ENCODE measurements at regions not wholly inside any gene's neighbourhood (a gene's known extent, or its start where the extent isn't known, plus 50 kb on each side); places are given as distances from the start of the nearest gene placed in this dataset.

DNA sequence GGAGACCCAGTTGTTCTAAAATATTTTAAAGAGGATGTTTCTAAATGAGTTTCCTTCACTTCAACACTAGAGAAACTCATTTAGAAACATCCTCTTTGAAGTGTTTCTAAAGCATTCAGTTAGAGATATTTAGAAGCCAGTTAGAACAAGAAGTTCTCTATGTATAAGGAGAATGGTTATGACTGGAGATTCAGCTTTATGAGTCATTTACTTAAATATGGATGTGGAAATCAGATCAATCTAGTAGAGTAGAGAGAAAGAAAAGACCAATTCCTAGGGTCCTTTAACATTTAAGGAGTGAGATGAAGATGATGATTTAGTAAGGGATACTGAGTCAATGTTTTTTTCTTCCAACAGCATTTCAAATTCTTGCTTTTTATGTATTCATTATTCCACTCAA is 234.1 kb downstream of the GRXCR1 start:
- ATAC-seq (no peak), DNase-seq (ENCODE audit: extremely low read depth in 1 of 4, low spot score in 3 of 4) (no peak), FAIRE-seq (no peak)
- no peak overlapping the region for H3K27ac ChIP-seq (ENCODE audit: extremely low read depth, low read depth, low read length)
- no TSS peak for BruUV-seq (replicated peaks)
- no peaks in the 10 kb centered on the region for H3K27me3 ChIP-seq (ENCODE audit: control insufficient read depth in 2 of 2, insufficient read depth in 2 of 2, low read length in 2 of 2)
- TF ChIP-seq ZSCAN32 (CRISPR knock-in tag; IDR thresholded peaks at IDR 0.05) (no peak), SMARCC2 (IDR thresholded peaks at IDR 0.05; ENCODE audit: low read depth) (no peak), BRD4 (IDR thresholded peaks at IDR 0.05) (no peak), ZNF165 (CRISPR knock-in tag; IDR thresholded peaks at IDR 0.05; ENCODE audit: borderline replicate concordance) (no peak)
- no peaks in the 10 kb centered on the region for H3K36me3 ChIP-seq (ENCODE audit: control insufficient read depth, insufficient read depth, low read length)
- no peak overlapping the region for H2AFZ ChIP-seq (ENCODE audit: low read depth, low read length)
- no peak overlapping the region for H3K9ac ChIP-seq (ENCODE audit: insufficient read depth in 1 of 2, low read depth in 2 of 2, low read length in 2 of 2)
- ChIA-PET POLR2A (no interaction called here), CTCF (ENCODE audit: low intra/inter-chr PET ratio) (no interaction called here)
- no peak overlapping the region for H3K4me3 ChIP-seq
- H3K79me2 ChIP-seq (ENCODE audit: control insufficient read depth, insufficient read depth, low read length), result no peaks in the 10 kb centered on the region
- H3K4me1 ChIP-seq (replicated peaks in 1 of 2; ENCODE audit: control insufficient read depth in 2 of 2, insufficient read depth in 2 of 2, low read length in 2 of 2), result no peaks in the 10 kb centered on the region
- H3K9me1 ChIP-seq (ENCODE audit: control insufficient read depth, insufficient read depth, low read length), result no peaks in the 10 kb centered on the region
- H3K9me3 ChIP-seq (replicated peaks; ENCODE audit: control insufficient read depth, insufficient read depth, low read depth, low read length), result no peaks in the 10 kb centered on the region; the same call in 1 of the 2 replicates
- no peak overlapping the region for H3K4me2 ChIP-seq (ENCODE audit: insufficient read depth, low read length)
- no peaks in the 10 kb centered on the region for H4K20me1 ChIP-seq (replicated peaks; ENCODE audit: control insufficient read depth, insufficient read depth, low read length)
- intact Hi-C loops (cut with micrococcal nuclease) (no loop called here), in situ Hi-C loops (cut with MboI) (no loop called here)

DNA sequence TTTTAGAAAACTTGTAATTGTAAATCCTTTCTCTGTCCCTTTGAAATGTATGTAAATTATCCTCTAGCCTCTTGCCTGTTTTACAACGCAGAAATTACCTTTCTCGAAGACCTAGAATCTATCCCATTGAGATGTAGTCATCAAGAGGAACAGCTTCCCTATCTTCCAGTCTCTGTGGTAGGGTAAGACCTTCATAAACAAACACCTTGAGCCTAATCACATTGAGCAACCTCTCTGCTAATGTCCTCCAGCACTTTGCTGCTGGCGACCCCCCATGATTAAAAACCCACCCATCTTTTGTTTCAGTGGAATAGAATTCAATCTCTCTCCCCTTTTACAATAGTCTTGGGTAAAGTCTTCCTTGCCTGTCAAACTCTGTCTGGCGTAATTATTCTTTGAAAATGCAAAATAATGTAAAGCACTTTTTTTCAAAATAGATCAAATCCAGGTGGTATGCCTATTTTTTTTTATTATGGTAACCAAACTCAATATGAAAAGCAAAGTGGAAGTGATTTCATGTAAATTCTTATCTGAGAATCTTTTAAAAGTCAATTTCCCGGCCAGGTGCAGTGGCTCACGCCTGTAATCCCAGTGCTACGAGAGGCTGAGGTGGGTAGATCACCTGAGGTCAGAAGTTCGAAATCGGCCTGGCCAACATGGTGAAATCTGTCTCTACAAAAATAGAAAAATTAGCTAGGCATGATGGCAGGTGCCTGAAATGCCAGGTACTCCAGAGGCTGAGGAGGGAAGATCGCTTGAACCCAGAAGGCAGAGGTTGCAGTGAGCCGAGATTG is 237.9 kb downstream of the GRXCR1 start:
- ATAC-seq (no peak), FAIRE-seq (no peak), DNase-seq (ENCODE audit: extremely low read depth in 1 of 4, low spot score in 3 of 4) (no peak)
- Histone ChIP-seq H3K27ac (ENCODE audit: extremely low read depth, low read depth, low read length) (no peak overlapping the region), H3K4me1 (replicated peaks in 1 of 2; ENCODE audit: control insufficient read depth in 2 of 2, insufficient read depth in 2 of 2, low read length in 2 of 2) (no peaks in the 10 kb centered on the region), H2AFZ (ENCODE audit: low read depth, low read length) (no peak overlapping the region), H4K20me1 (replicated peaks; ENCODE audit: control insufficient read depth, insufficient read depth, low read length) (no peaks in the 10 kb centered on the region), H3K27me3 (ENCODE audit: control insufficient read depth in 2 of 2, insufficient read depth in 2 of 2, low read length in 2 of 2) (no peaks in the 10 kb centered on the region), H3K36me3 (ENCODE audit: control insufficient read depth, insufficient read depth, low read length) (no peaks in the 10 kb centered on the region), H3K9me1 (ENCODE audit: control insufficient read depth, insufficient read depth, low read length) (no peaks in the 10 kb centered on the region), H3K9ac (ENCODE audit: insufficient read depth in 1 of 2, low read depth in 2 of 2, low read length in 2 of 2) (no peak overlapping the region), H3K9me3 (replicated peaks; ENCODE audit: control insufficient read depth, insufficient read depth, low read depth, low read length) (no peaks in the 10 kb centered on the region), H3K4me3 (no peak overlapping the region), H3K4me2 (ENCODE audit: insufficient read depth, low read length) (no peak overlapping the region), H3K79me2 (ENCODE audit: control insufficient read depth, insufficient read depth, low read length) (no peaks in the 10 kb centered on the region)
- TF ChIP-seq PTRF (tag; IDR thresholded peaks at IDR 0.05), result no peak
- TF ChIP-seq CBX5 (IDR thresholded peaks at IDR 0.05; ENCODE audit: borderline replicate concordance, low read depth), result no peak
- in situ Hi-C loops (cut with MboI), result no loop called here
- POLR2A ChIA-PET, result no interaction called here
- no TSS peak for BruUV-seq (replicated peaks)
- intact Hi-C loops (cut with micrococcal nuclease), result no loop called here
- CTCF ChIA-PET (ENCODE audit: low intra/inter-chr PET ratio), result no interaction called here
- WGBS (ENCODE audit: insufficient coverage, low coverage, missing lambda C conversion rate), result 2% methylated on average over 11 of the region's 11 CpGs
